Retinal pigment epithelial cell (primary cell): ENCODE measurements at regions not wholly inside any gene's neighbourhood (a gene's known extent, or its start where the extent isn't known, plus 50 kb on each side); places are given as distances from the start of the nearest gene placed in this dataset.

Experiments used
- DNase-seq: peaks from one replicate; pipeline ENCODE4 v3.0.0-alpha.2; 2010; ENCODE audit warnings: low read depth
- H3K4me3 ChIP-seq: 2 replicates; pipeline ENCODE4 v1.5.1; 2011; ENCODE audit warnings: mild to moderate bottlenecking, low read length, control low read depth, moderate library complexity
- TF ChIP-seq, protein P1 (sequence below): conservative IDR thresholded peaks from 2 replicates; pipeline ENCODE4 v1.5.1; 2011; ENCODE audit warnings: low read depth, low read length, control low read depth, inconsistent platforms

DNA sequence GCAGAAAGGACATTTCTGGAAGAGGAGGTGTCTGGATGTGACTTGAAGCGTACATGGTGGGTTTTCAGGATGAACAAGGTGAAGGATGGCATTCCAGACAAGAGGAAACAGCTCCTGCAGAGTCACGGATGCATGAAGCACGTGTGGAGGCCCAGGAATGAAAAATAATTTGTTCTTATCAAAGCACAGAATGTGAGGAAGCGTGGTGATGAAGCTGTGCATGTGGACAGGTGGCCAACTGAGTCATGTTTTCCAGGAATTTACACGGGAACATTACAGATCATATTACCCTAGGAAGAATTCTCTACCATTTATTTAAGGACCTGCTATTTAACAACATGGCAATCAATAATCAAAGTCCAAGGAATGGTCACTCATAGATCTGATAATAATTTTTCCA lies 413.2 kb upstream of the KLF6 start:
- TF ChIP-seq, protein P1, sequence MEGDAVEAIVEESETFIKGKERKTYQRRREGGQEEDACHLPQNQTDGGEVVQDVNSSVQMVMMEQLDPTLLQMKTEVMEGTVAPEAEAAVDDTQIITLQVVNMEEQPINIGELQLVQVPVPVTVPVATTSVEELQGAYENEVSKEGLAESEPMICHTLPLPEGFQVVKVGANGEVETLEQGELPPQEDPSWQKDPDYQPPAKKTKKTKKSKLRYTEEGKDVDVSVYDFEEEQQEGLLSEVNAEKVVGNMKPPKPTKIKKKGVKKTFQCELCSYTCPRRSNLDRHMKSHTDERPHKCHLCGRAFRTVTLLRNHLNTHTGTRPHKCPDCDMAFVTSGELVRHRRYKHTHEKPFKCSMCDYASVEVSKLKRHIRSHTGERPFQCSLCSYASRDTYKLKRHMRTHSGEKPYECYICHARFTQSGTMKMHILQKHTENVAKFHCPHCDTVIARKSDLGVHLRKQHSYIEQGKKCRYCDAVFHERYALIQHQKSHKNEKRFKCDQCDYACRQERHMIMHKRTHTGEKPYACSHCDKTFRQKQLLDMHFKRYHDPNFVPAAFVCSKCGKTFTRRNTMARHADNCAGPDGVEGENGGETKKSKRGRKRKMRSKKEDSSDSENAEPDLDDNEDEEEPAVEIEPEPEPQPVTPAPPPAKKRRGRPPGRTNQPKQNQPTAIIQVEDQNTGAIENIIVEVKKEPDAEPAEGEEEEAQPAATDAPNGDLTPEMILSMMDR = no peak
- no peak overlapping the region for H3K4me3 ChIP-seq
- DNase-seq = no peak

DNA sequence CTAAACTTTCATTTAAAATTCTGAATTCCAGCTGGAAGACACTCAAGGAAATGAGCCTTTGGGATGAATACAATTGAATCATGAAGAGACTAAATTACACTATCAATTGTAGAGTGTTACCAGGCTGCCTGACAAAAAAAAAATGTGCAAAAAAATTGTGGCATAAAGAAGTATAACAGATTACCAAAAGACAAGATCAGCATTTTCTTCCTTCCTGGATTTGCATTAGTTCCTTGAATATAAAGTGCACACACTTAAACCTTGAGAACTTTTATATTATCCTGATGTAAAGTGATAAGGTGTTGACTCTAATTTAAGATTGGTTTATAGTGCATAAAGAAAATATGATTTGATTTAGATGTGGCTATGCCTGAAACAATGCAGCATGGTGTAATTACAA lies 412.7 kb upstream of the KLF6 start:
- TF ChIP-seq, protein P1 = no peak

GRCh38 chr10:4196771-4197390 lies 411.9 kb upstream of the KLF6 start:
- no peak for DNase-seq
- TF ChIP-seq, protein P1 = no peak
- no peak overlapping the region for H3K4me3 ChIP-seq

More for the DNA sequence above, 412.7 kb upstream of the KLF6 start:
- no peak overlapping the region for H3K4me3 ChIP-seq
- no peak for DNase-seq

DNA sequence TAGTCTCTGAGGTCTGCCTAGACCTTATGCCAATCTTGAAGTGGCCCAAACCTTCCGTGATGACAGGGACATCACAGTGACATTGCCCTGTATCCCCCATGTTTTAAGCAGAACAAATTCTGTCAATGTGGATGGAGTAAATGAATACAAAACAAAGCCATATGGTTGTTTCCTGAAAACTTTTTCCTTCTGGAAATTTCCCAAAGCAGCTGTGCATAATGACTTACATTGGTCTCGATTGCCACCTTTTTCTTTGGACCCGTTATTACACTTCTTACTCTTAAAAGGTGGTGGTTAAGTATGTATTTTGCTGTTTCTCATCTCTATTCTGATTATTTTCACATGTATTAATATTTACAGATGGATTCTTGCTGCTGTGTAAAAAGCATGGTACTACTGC lies 411.2 kb upstream of the KLF6 start:
- TF ChIP-seq, protein P1 = no peak
- DNase-seq = no peak
- H3K4me3 ChIP-seq = no peak overlapping the region

DNA sequence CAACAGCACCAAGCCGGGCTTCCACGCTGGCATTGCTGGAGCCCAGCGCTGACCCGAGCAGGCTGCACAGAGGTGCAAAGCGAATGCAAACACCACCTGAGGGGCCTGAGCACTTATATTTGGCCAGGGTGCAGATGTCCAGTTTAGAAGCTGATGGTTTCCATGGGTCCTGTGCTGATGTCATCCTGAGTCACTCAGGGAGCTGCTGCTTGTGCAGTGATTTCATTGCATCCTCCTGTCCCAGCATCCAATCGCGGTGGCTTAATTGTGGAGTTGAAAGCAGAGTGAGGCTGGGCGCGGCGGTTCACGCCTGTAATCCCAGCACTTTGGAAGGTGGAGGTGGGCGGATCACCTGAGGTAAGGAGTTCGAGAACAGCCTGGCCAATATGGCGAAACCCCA lies 410.2 kb upstream of the KLF6 start:
- no peak for DNase-seq
- H3K4me3 ChIP-seq = no peak overlapping the region
- TF ChIP-seq, protein P1 = no peak

GRCh38 chr10:4194231-4194630 lies 409.2 kb upstream of the KLF6 start:
- H3K4me3 ChIP-seq = no peak overlapping the region
- DNase-seq = no peak
- TF ChIP-seq, protein P1 = no peak

- no peak for DNase-seq
- no peak overlapping the region for H3K4me3 ChIP-seq
- TF ChIP-seq, protein P1 = no peak
These were observed 406.9 kb upstream of the KLF6 start for GRCh38 chr10:4191894-4192293.
